ENCODE measurements at regions not wholly inside any gene's neighbourhood (a gene's known extent, or its start where the extent isn't known, plus 50 kb on each side); places are given as distances from the start of the nearest gene placed in this dataset.

- TF ChIP-seq CTCF (IDR thresholded peaks at IDR 0.05; ENCODE audit: low read length) (no peak), EZH2 (IDR thresholded peaks at IDR 0.05; ENCODE audit: borderline replicate concordance, low read length) (no peak)
Measured at GRCh38 chr2:163265562-163265961, 427.0 kb upstream of the KCNH7 start.

All from OCI-LY1 (cell line).